Hepatocyte (in vitro differentiated cells): ENCODE measurements at regions not wholly inside any gene's neighbourhood (a gene's known extent, or its start where the extent isn't known, plus 50 kb on each side); places are given as distances from the start of the nearest gene placed in this dataset.

Experiments
- EZH2 ChIP-seq: fragments of 200-600 bp; sonication (generic); IDR thresholded peaks from 2 replicates; pipeline ENCODE4 v1.6.1; 2016; ENCODE audit warnings: antibody characterized with exemption, mild to moderate bottlenecking, borderline replicate concordance
- EZH2phosphoT487 ChIP-seq: fragments of 200-600 bp; sonication (generic); IDR thresholded peaks from one replicate; pipeline ENCODE4 v1.6.1; 2018; ENCODE audit warnings: antibody characterized with exemption, mild to moderate bottlenecking, low read depth, moderate library complexity; ENCODE audit not compliant: unreplicated experiment, severe bottlenecking
- TF ChIP-seq, protein P1 (sequence below): fragments of 200-600 bp; sonication (generic); IDR thresholded peaks from 2 replicates; pipeline ENCODE4 v1.5.1; 2016; ENCODE audit warnings: antibody characterized with exemption, mild to moderate bottlenecking; ENCODE audit not compliant: poor library complexity

DNA sequence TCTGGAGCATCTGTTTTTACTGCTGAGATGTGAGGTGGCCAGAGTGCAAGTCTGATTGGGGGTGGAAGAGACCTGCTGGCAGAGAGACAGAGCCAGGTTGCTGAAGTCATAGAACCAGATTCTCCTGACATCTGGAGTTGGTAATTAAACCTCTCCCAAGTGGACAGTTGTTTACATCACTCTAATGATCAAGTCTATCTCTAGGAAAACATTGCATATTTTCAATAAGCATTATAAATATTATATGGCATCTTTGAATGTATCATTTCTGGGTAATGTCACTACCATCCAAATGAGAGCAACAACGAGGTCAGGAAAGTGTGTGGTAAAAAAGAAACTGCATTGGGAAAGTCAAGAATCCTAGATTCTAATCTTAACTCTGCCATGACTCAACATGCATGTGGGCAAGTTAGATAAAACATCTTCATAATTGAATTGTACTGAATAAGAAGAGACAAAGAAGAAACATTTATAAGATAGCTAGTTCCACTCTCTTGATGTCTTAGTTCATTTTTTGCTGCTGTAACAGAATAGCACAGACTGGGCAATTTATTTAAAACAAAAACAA, 351.2 kb upstream of the API5 start:
- TF ChIP-seq, protein P1, sequence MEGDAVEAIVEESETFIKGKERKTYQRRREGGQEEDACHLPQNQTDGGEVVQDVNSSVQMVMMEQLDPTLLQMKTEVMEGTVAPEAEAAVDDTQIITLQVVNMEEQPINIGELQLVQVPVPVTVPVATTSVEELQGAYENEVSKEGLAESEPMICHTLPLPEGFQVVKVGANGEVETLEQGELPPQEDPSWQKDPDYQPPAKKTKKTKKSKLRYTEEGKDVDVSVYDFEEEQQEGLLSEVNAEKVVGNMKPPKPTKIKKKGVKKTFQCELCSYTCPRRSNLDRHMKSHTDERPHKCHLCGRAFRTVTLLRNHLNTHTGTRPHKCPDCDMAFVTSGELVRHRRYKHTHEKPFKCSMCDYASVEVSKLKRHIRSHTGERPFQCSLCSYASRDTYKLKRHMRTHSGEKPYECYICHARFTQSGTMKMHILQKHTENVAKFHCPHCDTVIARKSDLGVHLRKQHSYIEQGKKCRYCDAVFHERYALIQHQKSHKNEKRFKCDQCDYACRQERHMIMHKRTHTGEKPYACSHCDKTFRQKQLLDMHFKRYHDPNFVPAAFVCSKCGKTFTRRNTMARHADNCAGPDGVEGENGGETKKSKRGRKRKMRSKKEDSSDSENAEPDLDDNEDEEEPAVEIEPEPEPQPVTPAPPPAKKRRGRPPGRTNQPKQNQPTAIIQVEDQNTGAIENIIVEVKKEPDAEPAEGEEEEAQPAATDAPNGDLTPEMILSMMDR: no peak
- TF ChIP-seq EZH2: no peak
- TF ChIP-seq EZH2phosphoT487: no peak
